SK-N-SH (cell line): ENCODE measurements at regions not wholly inside any gene's neighbourhood (a gene's known extent, or its start where the extent isn't known, plus 50 kb on each side); places are given as distances from the start of the nearest gene placed in this dataset.

Experiments used
- CTCF ChIA-PET: fragments of 300-600, 350-600 bp; formaldehyde crosslinking; extraction: SDS; loops from one replicate; lab custom pipeline; 2021; lab: Yijun Ruan, JAX
- POLR2A ChIA-PET: fragments of 350-600 bp; sonication (Branson Sonifier 250); formaldehyde crosslinking; extraction: SDS; loops from one replicate; lab custom pipeline; 2020; ENCODE audit warnings: antibody characterized with exemption, inconsistent platforms; lab: Yijun Ruan, JAX
- DNase-seq: peaks from one replicate; pipeline ENCODE4 v3.0.0; 2012
- H2AFZ ChIP-seq: fragments of 200-600 bp; sonication (generic); 2 replicates; pipeline ENCODE4 v1.8.1; 2016; ENCODE audit warnings: antibody characterized with exemption, mild to moderate bottlenecking, low read depth
- H3F3A ChIP-seq: fragments of 200-600 bp; sonication (generic); replicated peaks from 2 replicates; pipeline ENCODE3; 2016; ENCODE audit warnings: antibody characterized with exemption, mild to moderate bottlenecking; ENCODE audit not compliant: insufficient read depth
- H3K27ac ChIP-seq, 2 experiments: fragments of 200-500 bp in 1 of 2; fragments of 200-600 bp in 1 of 2; sonication (Bioruptor generic) in 1 of 2; sonication (generic), shearing (Covaris generic) in 1 of 2; 2 replicates each; pipeline versions ENCODE4 v1.5.1 to v1.6.1; 2014 to 2016; ENCODE audit warnings: low read depth in 2 of 2, inconsistent platforms in 1 of 2, low read length in 1 of 2, mild to moderate bottlenecking in 1 of 2, mixed read lengths in 1 of 2
- H3K27me3 ChIP-seq: fragments of 200-600 bp; sonication (generic), shearing (Covaris generic); 2 replicates; pipeline ENCODE4 v1.6.1; 2016; ENCODE audit warnings: mixed run types; ENCODE audit not compliant: insufficient read depth
- H3K36me3 ChIP-seq, 2 experiments: fragments of 200-500 bp in 1 of 2; fragments of 200-600 bp in 1 of 2; sonication (Bioruptor generic) in 1 of 2; sonication (generic) in 1 of 2; replicated peaks in 1 of 2; 2 replicates each; pipeline versions ENCODE3 to v1.5.1; 2014 to 2016; ENCODE audit warnings: low read length in 1 of 2, mild to moderate bottlenecking in 1 of 2; ENCODE audit not compliant: insufficient read depth in 2 of 2, control insufficient read depth in 1 of 2
- H3K4me1 ChIP-seq, 2 experiments: fragments of 200-500 bp in 1 of 2; fragments of 200-600 bp in 1 of 2; sonication (Bioruptor generic) in 1 of 2; sonication (generic), shearing (Covaris generic) in 1 of 2; 2 replicates each; pipeline versions ENCODE4 v1.5.1 to v1.6.1; 2014 to 2016; ENCODE audit warnings: low read depth in 1 of 2, low read length in 1 of 2, mixed run types in 1 of 2; ENCODE audit not compliant: insufficient read depth in 2 of 2, control insufficient read depth in 1 of 2
- H3K4me2 ChIP-seq: fragments of 200-600 bp; sonication (generic), shearing (Covaris generic); 2 replicates; pipeline ENCODE4 v1.6.1; 2017; ENCODE audit warnings: mixed run types
- H3K4me3 ChIP-seq, 2 experiments: fragments of 200-500 bp in 1 of 2; fragments of 200-600 bp in 1 of 2; sonication (Bioruptor generic) in 1 of 2; sonication (generic), shearing (Covaris generic) in 1 of 2; 2 replicates each; pipeline versions ENCODE4 v1.5.1 to v1.8.1; 2014 to 2016; ENCODE audit warnings: low read depth in 2 of 2, inconsistent platforms in 1 of 2, low read length in 1 of 2, mild to moderate bottlenecking in 1 of 2, mixed read lengths in 1 of 2, moderate library complexity in 1 of 2
- H3K79me2 ChIP-seq: fragments of 200-600 bp; sonication (generic); 2 replicates; pipeline ENCODE4 v1.8.1; 2017; ENCODE audit warnings: mild to moderate bottlenecking; ENCODE audit not compliant: insufficient read depth
- H3K9ac ChIP-seq: fragments of 200-600 bp; sonication (generic); 2 replicates; pipeline ENCODE4 v1.6.1; 2017; ENCODE audit warnings: mixed run types
- H3K9me2 ChIP-seq: fragments of 200-600 bp; sonication (generic); 2 replicates; pipeline ENCODE4 v1.6.1; 2017; ENCODE audit warnings: mixed run types
- H3K9me3 ChIP-seq: fragments of 200-600 bp; sonication (generic); 2 replicates; pipeline ENCODE4 v1.6.1; 2017; ENCODE audit warnings: mixed run types, mild to moderate bottlenecking, moderate library complexity
- H4K20me1 ChIP-seq: fragments of 200-600 bp; sonication (generic); 2 replicates; pipeline ENCODE4 v1.6.1; 2017; ENCODE audit warnings: mild to moderate bottlenecking, mixed run types; ENCODE audit not compliant: insufficient read depth
- EP300 ChIP-seq, 2 experiments: IDR thresholded peaks; 2 replicates each; pipeline versions ENCODE4 v1.4.0 to v1.6.1; 2012; ENCODE audit warnings: borderline replicate concordance in 1 of 2, low read depth in 1 of 2, low read length in 1 of 2
- FOXJ3 ChIP-seq: sonication (generic); formaldehyde crosslinking; IDR thresholded peaks from 2 replicates; pipeline ENCODE4 v1.5.1; 2020; ENCODE audit warnings: mild to moderate bottlenecking, missing genetic modification reagents
- IRF3 ChIP-seq: fragments of 150-350 bp; IDR thresholded peaks from 2 replicates; pipeline ENCODE4 v1.6.1; 2016; ENCODE audit warnings: mild to moderate bottlenecking, low read depth, low read length
- MEF2A ChIP-seq: IDR thresholded peaks from 2 replicates; pipeline ENCODE4 v1.4.0; 2012; ENCODE audit warnings: low read depth, borderline replicate concordance
- REST ChIP-seq: IDR thresholded peaks from 2 replicates; pipeline ENCODE4 v1.6.1; 2012; ENCODE audit warnings: mild to moderate bottlenecking, low read depth, low read length, moderate library complexity
- SMC3 ChIP-seq: IDR thresholded peaks from 2 replicates; pipeline ENCODE4 v1.6.1; 2012; ENCODE audit warnings: low read depth, low read length, improper control_type of control experiment
- TAF1 ChIP-seq: IDR thresholded peaks from 2 replicates; pipeline ENCODE4 v1.6.1; 2012; ENCODE audit warnings: low read depth, mild to moderate bottlenecking, low read length, moderate library complexity, borderline replicate concordance
- ZBTB33 ChIP-seq: IDR thresholded peaks from 2 replicates; pipeline ENCODE4 v1.4.0; 2012; ENCODE audit warnings: low read depth, borderline replicate concordance
- WGBS: methylation state at CpG from one replicate; pipeline ENCODE4 v1.1.6; 2017; ENCODE audit warnings: low lambda C conversion rate; 5-methylcytosine and 5-hydroxymethylcytosine counted together

- no peaks in the 10 kb centered on the region for H4K20me1 ChIP-seq
- no peak for DNase-seq
- WGBS = 8% methylated on average over 4 of the region's 4 CpGs
- POLR2A ChIA-PET = interaction anchor here (0.6 kb wide), 1 partner anchor 405 kb away, joined by 3 read pairs; no protein-coding TSS in a partner anchor
- H3K9ac ChIP-seq = no peak overlapping the region
- H2AFZ ChIP-seq = no peak overlapping the region
- no peak overlapping the region for H3K4me3 ChIP-seq
- H3K27me3 ChIP-seq = no peaks in the 10 kb centered on the region
- H3K27ac ChIP-seq = no peak overlapping the region
- TF ChIP-seq IRF3 = no peak
- TF ChIP-seq, all 33 proteins: peak for 0
- H3K4me1 ChIP-seq = no peaks in the 10 kb centered on the region
- no peak overlapping the region for H3K4me2 ChIP-seq
- H3K9me3 ChIP-seq = no peaks in the 10 kb centered on the region
- no peaks in the 10 kb centered on the region for H3K9me2 ChIP-seq
- no peaks in the 10 kb centered on the region for H3F3A ChIP-seq
- H3K79me2 ChIP-seq = no peaks in the 10 kb centered on the region
- H3K36me3 ChIP-seq = no peaks in the 10 kb centered on the region
- CTCF ChIA-PET = interaction anchor here (0.6 kb wide), 1 partner anchor 667 kb away, joined by 3 read pairs; no protein-coding TSS in a partner anchor
Measured at GRCh38 chr6:91860541-91861335, 1273.9 kb upstream of the MAP3K7 start.

- Histone ChIP-seq H3K9me2 (no peaks in the 10 kb centered on the region), H3K4me2 (no peak overlapping the region), H3K9me3 (no peaks in the 10 kb centered on the region), H3K79me2 (no peaks in the 10 kb centered on the region), H3K27ac (no peak overlapping the region), H3K4me1 (no peaks in the 10 kb centered on the region; a peak in 1 of 4 replicates), H3K36me3 (no peaks in the 10 kb centered on the region), H2AFZ (no peak overlapping the region), H3K27me3 (no peaks in the 10 kb centered on the region), H3K4me3 (no peak overlapping the region), H4K20me1 (no peaks in the 10 kb centered on the region), H3F3A (no peaks in the 10 kb centered on the region), H3K9ac (no peak overlapping the region)
- ChIA-PET POLR2A (no interaction called here), CTCF (no interaction called here)
- WGBS = 17% methylated on average over 1 of the region's 1 CpG
- no peak for DNase-seq
- TF ChIP-seq FOXJ3 (CRISPR knock-in tag) (no peak), ZBTB33 (no peak), TAF1 (no peak), MEF2A (no peak)
Measured at GRCh38 chr6:91852252-91852651, 1265.4 kb upstream of the MAP3K7 start.

GRCh38 chr6:91834813-91835212 is 1247.9 kb upstream of the MAP3K7 start:
- Histone ChIP-seq H3K36me3 (no peaks in the 10 kb centered on the region), H3K27me3 (no peaks in the 10 kb centered on the region), H3F3A (no peaks in the 10 kb centered on the region), H3K4me3 (no peak overlapping the region), H3K9me3 (no peaks in the 10 kb centered on the region), H3K4me2 (no peak overlapping the region), H3K9me2 (no peaks in the 10 kb centered on the region), H2AFZ (no peak overlapping the region), H3K79me2 (no peaks in the 10 kb centered on the region), H3K27ac (no peak overlapping the region), H3K9ac (no peak overlapping the region), H3K4me1 (no peaks in the 10 kb centered on the region), H4K20me1 (no peaks in the 10 kb centered on the region)
- POLR2A ChIA-PET = no interaction called here
- DNase-seq = no peak
- WGBS = 27% methylated on average over 2 of the region's 2 CpGs
- CTCF ChIA-PET = no interaction called here
- no peak for TF ChIP-seq FOXJ3 (CRISPR knock-in tag)
- TF ChIP-seq EP300 (IDR thresholded peaks at IDR 0.05; ENCODE audit: borderline replicate concordance in 1 of 2, low read depth in 1 of 2, low read length in 1 of 2) = no peak
- no peak for TF ChIP-seq SMC3
- no peak for TF ChIP-seq ZBTB33
- TF ChIP-seq REST = no peak
